Astrocyte (in vitro differentiated cells and primary cell): ENCODE measurements at regions not wholly inside any gene's neighbourhood (a gene's known extent, or its start where the extent isn't known, plus 50 kb on each side); places are given as distances from the start of the nearest gene placed in this dataset.

Experiments
- DNase-seq: peaks from one replicate; pipeline ENCODE4 v3.0.0-alpha.2; 2010; ENCODE audit warnings: low read depth
- FAIRE-seq: peaks from 2 replicates; lab custom pipeline; 2011; peaks lifted over from hg19 to GRCh38; lab: Jason Lieb, UNC
- H2AFZ ChIP-seq: 2 replicates; pipeline ENCODE4 v1.6.0; 2012; ENCODE audit warnings: low read depth, low read length, inconsistent platforms
- H3K27ac ChIP-seq: 2 replicates; pipeline ENCODE4 v1.5.1; 2011; ENCODE audit warnings: low read depth, low read length, inconsistent platforms
- H3K27me3 ChIP-seq: 2 replicates; pipeline ENCODE4 v1.6.0; 2011; ENCODE audit warnings: low read length, inconsistent platforms; ENCODE audit not compliant: insufficient read depth
- H3K36me3 ChIP-seq: 2 replicates; pipeline ENCODE4 v1.5.1; 2011; ENCODE audit warnings: low read length, inconsistent platforms; ENCODE audit not compliant: insufficient read depth
- H3K4me1 ChIP-seq: 2 replicates; pipeline ENCODE4 v1.5.1; 2011; ENCODE audit warnings: low read length, inconsistent platforms; ENCODE audit not compliant: insufficient read depth
- H3K4me2 ChIP-seq: 2 replicates; pipeline ENCODE4 v1.6.0; 2012; ENCODE audit warnings: low read length, inconsistent platforms
- H3K4me3 ChIP-seq: 2 replicates; pipeline ENCODE4 v1.5.1; 2011; ENCODE audit warnings: low read depth, mild to moderate bottlenecking, low read length, inconsistent platforms; ENCODE audit not compliant: insufficient read depth
- H3K79me2 ChIP-seq: 2 replicates; pipeline ENCODE4 v1.6.0; 2012; ENCODE audit warnings: mild to moderate bottlenecking, low read length, inconsistent platforms; ENCODE audit not compliant: insufficient read depth
- H3K9ac ChIP-seq: 2 replicates; pipeline ENCODE4 v1.6.0; 2012; ENCODE audit warnings: mild to moderate bottlenecking, low read length, inconsistent platforms
- H3K9me3 ChIP-seq: 2 replicates; pipeline ENCODE4 v1.5.1; 2012; ENCODE audit warnings: low read depth, mild to moderate bottlenecking, low read length, inconsistent platforms; ENCODE audit not compliant: insufficient read depth
- H4K20me1 ChIP-seq: 2 replicates; pipeline ENCODE4 v1.6.0; 2012; ENCODE audit warnings: low read length, inconsistent platforms; ENCODE audit not compliant: insufficient read depth
- H3K27ac Mint-ChIP-seq: one replicate; pipeline ENCODE4 v1.8.0; 2021; ENCODE audit warnings: mild to moderate bottlenecking, mixed read lengths; ENCODE audit not compliant: unreplicated experiment
- H3K27me3 Mint-ChIP-seq: one replicate; pipeline ENCODE4 v1.8.0; 2021; ENCODE audit warnings: low read depth, mixed read lengths; ENCODE audit not compliant: unreplicated experiment
- H3K36me3 Mint-ChIP-seq: one replicate; pipeline ENCODE4 v1.8.0; 2021; ENCODE audit warnings: low read depth, mixed read lengths; ENCODE audit not compliant: unreplicated experiment
- H3K4me1 Mint-ChIP-seq: one replicate; pipeline ENCODE4 v1.8.0; 2021; ENCODE audit warnings: low read depth, mixed read lengths; ENCODE audit not compliant: unreplicated experiment
- H3K4me3 Mint-ChIP-seq: one replicate; pipeline ENCODE4 v1.8.0; 2021; ENCODE audit warnings: mild to moderate bottlenecking, moderate library complexity, mixed read lengths; ENCODE audit not compliant: unreplicated experiment
- H3K9me3 Mint-ChIP-seq: one replicate; pipeline ENCODE4 v1.8.0; 2021; ENCODE audit warnings: mild to moderate bottlenecking, mixed read lengths; ENCODE audit not compliant: unreplicated experiment
- CTCF ChIP-seq: IDR thresholded peaks from 2 replicates; pipeline ENCODE4 v1.5.1; 2011; ENCODE audit warnings: low read depth, mild to moderate bottlenecking, inconsistent platforms, low read length, moderate library complexity; ENCODE audit not compliant: insufficient read depth
- EZH2 ChIP-seq: IDR thresholded peaks from 2 replicates; pipeline ENCODE4 v1.6.1; 2012; ENCODE audit warnings: mild to moderate bottlenecking, low read length, inconsistent platforms; ENCODE audit not compliant: insufficient read depth

- H4K20me1 ChIP-seq: no peaks in the 10 kb centered on the region
- H3K27ac Mint-ChIP-seq: peak overlapping the region; percentile 34
- H3K36me3 ChIP-seq: no peaks in the 10 kb centered on the region
- FAIRE-seq (peak; percentile 93), DNase-seq (peak; percentile 98)
- H3K4me2 ChIP-seq: peak overlapping the region; percentile 54
- H3K9me3 ChIP-seq: no peaks in the 10 kb centered on the region
- H3K4me1 ChIP-seq: peaks cover 12% of the 10 kb centered on the region
- H2AFZ ChIP-seq: no peak overlapping the region
- peak overlapping the region; percentile 51 for H3K9ac ChIP-seq
- no peak for TF ChIP-seq EZH2
- H3K27ac ChIP-seq: peak overlapping the region; percentile 82
- no peaks in the 10 kb centered on the region for H3K27me3 Mint-ChIP-seq
- H3K36me3 Mint-ChIP-seq: no peaks in the 10 kb centered on the region
- no peak overlapping the region for H3K4me3 ChIP-seq
- H3K9me3 Mint-ChIP-seq: no peaks in the 10 kb centered on the region
- peaks cover 20% of the 10 kb centered on the region for H3K4me1 Mint-ChIP-seq
- H3K79me2 ChIP-seq: no peaks in the 10 kb centered on the region
- H3K27me3 ChIP-seq: no peaks in the 10 kb centered on the region
- no peak overlapping the region for H3K4me3 Mint-ChIP-seq
These were observed 61.6 kb upstream of the NOCT start for GRCh38 chr4:138953961-138954371.

DNA sequence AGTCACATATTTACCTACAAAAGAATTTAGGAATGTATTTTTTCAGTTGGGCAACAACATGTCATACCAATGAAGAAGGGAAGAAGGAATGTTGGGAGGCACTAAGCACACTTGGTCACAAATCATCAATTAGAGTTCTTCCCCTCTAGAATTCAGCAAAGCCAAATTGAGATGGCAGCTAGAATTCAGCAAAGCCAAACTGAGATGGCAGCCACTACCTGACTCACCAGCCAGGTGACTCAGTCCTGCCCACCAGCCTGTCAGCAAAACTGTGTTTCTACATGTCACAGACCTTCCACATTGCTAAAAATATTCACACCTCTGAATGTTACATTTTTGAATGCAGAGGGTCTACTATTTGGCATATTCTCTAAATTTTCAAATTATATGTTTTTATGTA, 63.2 kb upstream of the NOCT start:
- no peaks in the 10 kb centered on the region for H4K20me1 ChIP-seq
- TF ChIP-seq EZH2 (no peak), CTCF (no peak)
- no peak overlapping the region for H3K4me3 ChIP-seq
- Mint-ChIP-seq H3K9me3 (no peaks in the 10 kb centered on the region), H3K27me3 (no peaks in the 10 kb centered on the region), H3K27ac (peak overlapping the region; percentile 44), H3K4me1 (peaks cover 20% of the 10 kb centered on the region), H3K36me3 (no peaks in the 10 kb centered on the region), H3K4me3 (no peak overlapping the region)
- no peak overlapping the region for H3K4me2 ChIP-seq
- DNase-seq: peak; percentile 34
- no peak overlapping the region for H3K27ac ChIP-seq
- no peaks in the 10 kb centered on the region for H3K79me2 ChIP-seq
- no peaks in the 10 kb centered on the region for H3K36me3 ChIP-seq
- FAIRE-seq: no peak
- H3K9ac ChIP-seq: no peak overlapping the region
- no peak overlapping the region for H2AFZ ChIP-seq
- peaks cover 12% of the 10 kb centered on the region for H3K4me1 ChIP-seq
- H3K9me3 ChIP-seq: no peaks in the 10 kb centered on the region
- no peaks in the 10 kb centered on the region for H3K27me3 ChIP-seq

- H3K36me3 ChIP-seq: no peaks in the 10 kb centered on the region
- no peak overlapping the region for H2AFZ ChIP-seq
- H4K20me1 ChIP-seq: no peaks in the 10 kb centered on the region
- no peak overlapping the region for H3K4me2 ChIP-seq
- peaks cover 12% of the 10 kb centered on the region for H3K4me1 ChIP-seq
- no peaks in the 10 kb centered on the region for H3K9me3 ChIP-seq
- no peak overlapping the region for H3K27ac ChIP-seq
- Mint-ChIP-seq H3K4me3 (no peak overlapping the region), H3K27me3 (no peaks in the 10 kb centered on the region), H3K36me3 (no peaks in the 10 kb centered on the region), H3K9me3 (no peaks in the 10 kb centered on the region), H3K4me1 (peaks cover 20% of the 10 kb centered on the region), H3K27ac (peak overlapping the region; percentile 44)
- no peak overlapping the region for H3K4me3 ChIP-seq
- DNase-seq (no peak), FAIRE-seq (no peak)
- H3K9ac ChIP-seq: no peak overlapping the region
- H3K27me3 ChIP-seq: no peaks in the 10 kb centered on the region
- H3K79me2 ChIP-seq: no peaks in the 10 kb centered on the region
- TF ChIP-seq CTCF (no peak), EZH2 (no peak)
These were observed 63.8 kb upstream of the NOCT start for GRCh38 chr4:138951764-138952163.
